HEK293T (cell line): ENCODE measurements at regions not wholly inside any gene's neighbourhood (a gene's known extent, or its start where the extent isn't known, plus 50 kb on each side); places are given as distances from the start of the nearest gene placed in this dataset.
"Not testable (repeated sequence)": the region's sequence is repeated elsewhere in the genome, so short reads cannot be mapped to it uniquely, and the experiment has no call there.

ENCODE experiments used
- ARNT ChIP-seq: fragments of 450-650 bp; IDR thresholded peaks from 2 replicates; pipeline ENCODE4 v1.6.1; 2017; ENCODE audit warnings: mild to moderate bottlenecking
- BHLHE40 ChIP-seq: fragments of 450-650 bp; IDR thresholded peaks from 2 replicates; pipeline ENCODE4 v1.6.1; 2016; ENCODE audit warnings: mild to moderate bottlenecking, moderate library complexity, borderline replicate concordance
- CTBP1 ChIP-seq: fragments of 450-650 bp; IDR thresholded peaks from 2 replicates; pipeline ENCODE4 v1.6.1; 2016; ENCODE audit warnings: borderline replicate concordance
- ELF4 ChIP-seq: fragments of 450-650 bp; IDR thresholded peaks from 2 replicates; pipeline ENCODE4 v1.6.1; 2017; ENCODE audit warnings: antibody characterized with exemption
- FOXK2 ChIP-seq: fragments of 450-650 bp; IDR thresholded peaks from 2 replicates; pipeline ENCODE4 v1.6.1; 2016; ENCODE audit warnings: mild to moderate bottlenecking
- FOXM1 ChIP-seq: fragments of 450-650 bp; IDR thresholded peaks from 2 replicates; pipeline ENCODE4 v1.6.1; 2017; ENCODE audit warnings: mild to moderate bottlenecking, borderline replicate concordance
- SP1 ChIP-seq: fragments of 450-650 bp; IDR thresholded peaks from 2 replicates; pipeline ENCODE4 v1.6.1; 2017
- TARDBP ChIP-seq: fragments of 450-650 bp; IDR thresholded peaks from 2 replicates; pipeline ENCODE4 v1.6.1; 2016
- TF ChIP-seq, protein P1 (sequence below): fragments of 450-650 bp; IDR thresholded peaks from 2 replicates; pipeline ENCODE4 v1.6.1; 2016

DNA sequence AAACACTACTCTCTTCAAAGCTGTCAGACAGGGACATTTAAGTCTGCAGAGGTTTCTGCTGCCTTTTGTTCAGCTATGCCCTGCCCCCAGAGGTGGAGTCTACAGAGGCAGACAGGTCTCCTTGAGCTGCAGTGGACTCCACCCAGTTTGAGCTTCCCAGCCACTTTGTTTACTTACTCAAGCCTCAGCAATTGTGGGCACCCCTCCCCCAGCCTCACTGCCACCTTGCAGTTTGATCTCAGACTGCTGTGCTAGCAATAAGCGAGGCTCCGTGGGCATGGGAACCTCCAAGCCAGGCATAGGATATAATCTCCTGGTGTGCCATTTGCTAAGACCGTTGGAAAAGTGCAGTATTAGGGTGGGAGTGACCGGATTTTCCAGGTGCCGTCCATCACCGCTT lies 435.2 kb downstream of the TMEM121 start:
- TF ChIP-seq, protein P1, sequence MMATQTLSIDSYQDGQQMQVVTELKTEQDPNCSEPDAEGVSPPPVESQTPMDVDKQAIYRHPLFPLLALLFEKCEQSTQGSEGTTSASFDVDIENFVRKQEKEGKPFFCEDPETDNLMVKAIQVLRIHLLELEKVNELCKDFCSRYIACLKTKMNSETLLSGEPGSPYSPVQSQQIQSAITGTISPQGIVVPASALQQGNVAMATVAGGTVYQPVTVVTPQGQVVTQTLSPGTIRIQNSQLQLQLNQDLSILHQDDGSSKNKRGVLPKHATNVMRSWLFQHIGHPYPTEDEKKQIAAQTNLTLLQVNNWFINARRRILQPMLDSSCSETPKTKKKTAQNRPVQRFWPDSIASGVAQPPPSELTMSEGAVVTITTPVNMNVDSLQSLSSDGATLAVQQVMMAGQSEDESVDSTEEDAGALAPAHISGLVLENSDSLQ, result not testable (repeated sequence)
- TF ChIP-seq CTBP1, SP1, ARNT, FOXM1, TARDBP, ELF4, BHLHE40, FOXK2: not testable (repeated sequence)
